HG02870 (cell line): ENCODE measurements at regions not wholly inside any gene's neighbourhood (a gene's known extent, or its start where the extent isn't known, plus 50 kb on each side); places are given as distances from the start of the nearest gene placed in this dataset.

Source experiments
- ATAC-seq: cut with Tn5 transposase; IDR thresholded peaks from one replicate; pipeline ENCODE4 v1.9.1; 2021; ENCODE audit warnings: mild to moderate bottlenecking, moderate library complexity; ENCODE audit not compliant: unreplicated experiment

- ATAC-seq = no peak
Measured at GRCh38 chr6:109315341-109316110, 66.7 kb downstream of the CD164 start.

- no peak for ATAC-seq
Measured at GRCh38 chr6:109314313-109314712, 68.0 kb downstream of the CD164 start.

DNA sequence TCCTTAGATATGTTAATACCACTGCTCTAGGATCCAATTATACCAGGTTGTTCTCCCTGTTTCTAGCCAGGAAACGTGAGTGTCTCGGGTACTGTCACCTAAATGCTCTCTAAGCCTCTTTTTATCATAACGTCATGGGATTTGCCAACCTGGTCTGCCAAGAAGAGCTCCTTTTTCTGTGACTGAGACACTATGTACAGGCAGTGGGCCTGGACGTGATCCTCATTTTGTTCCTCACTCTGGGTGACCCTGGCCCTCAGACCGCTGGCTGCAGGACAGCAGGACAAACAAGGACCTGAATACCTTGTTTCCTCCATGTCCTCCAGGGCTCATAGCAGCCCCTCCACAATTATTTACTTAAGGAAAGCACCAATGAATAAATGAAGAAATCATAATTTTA lies 69.1 kb downstream of the CD164 start:
- ATAC-seq = no peak

DNA sequence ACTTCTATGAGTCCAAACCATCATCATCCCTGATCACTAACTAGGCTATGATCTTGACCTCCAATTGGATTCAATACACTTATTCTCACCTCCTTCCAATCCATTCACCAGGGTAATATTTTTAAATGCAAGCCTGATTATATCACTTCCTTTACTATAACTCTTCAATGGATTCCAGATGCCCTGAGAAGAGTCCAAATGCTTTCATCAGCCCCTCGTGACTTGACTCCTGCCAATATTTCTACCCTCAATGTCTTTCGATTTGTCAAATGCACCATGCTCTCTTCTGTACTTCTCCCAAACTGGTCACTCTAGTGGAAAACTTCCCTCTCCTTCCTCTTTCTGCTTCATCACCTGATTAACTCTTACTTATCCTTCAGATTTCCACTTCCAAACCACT lies 70.8 kb downstream of the CD164 start:
- ATAC-seq = no peak

GRCh38 chr6:109309917-109310316 lies 72.3 kb downstream of the CD164 start:
- ATAC-seq = no peak

DNA sequence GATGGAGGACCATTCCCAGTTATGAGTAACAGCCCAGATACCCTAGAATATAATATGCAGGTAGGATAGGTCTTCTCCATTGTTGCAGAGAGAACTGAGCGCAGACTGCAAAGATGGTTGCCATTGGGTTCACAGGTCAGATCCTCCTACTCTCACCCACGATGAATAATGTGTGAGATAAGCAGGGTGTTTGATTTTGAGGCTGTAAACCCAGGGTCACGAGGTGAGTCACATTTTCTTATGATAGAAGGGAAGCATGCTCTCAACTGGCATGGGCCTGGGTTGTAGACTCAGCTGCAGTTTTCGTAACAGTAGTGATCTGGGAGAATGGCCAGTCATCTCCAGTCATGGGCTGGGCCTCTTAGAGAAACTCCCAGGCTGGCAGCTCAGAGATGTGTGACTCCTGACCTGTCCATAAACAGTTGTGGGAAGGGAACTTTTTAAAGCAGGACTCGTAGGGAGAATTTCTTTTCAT lies 74.2 kb downstream of the CD164 start:
- ATAC-seq = no peak

DNA sequence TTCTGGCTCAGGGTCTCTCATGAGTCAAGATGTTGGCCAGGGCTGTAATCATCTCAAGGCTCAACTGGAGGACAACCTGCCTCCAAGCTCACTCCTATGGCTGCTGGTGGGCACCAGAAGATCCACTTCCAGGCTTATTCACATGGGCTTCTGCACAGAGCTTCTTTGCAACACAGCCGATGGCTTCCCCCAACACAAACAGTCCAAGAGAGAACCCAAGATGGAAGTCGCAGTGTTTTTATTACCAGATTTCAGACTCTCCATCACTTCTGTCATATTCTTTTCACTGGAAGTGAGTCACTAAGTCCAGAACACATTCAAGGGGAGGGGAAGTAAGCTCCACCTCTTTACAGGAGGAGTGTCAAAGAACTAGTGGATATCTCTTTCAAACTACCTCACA lies 75.5 kb downstream of the CD164 start:
- no peak for ATAC-seq

- ATAC-seq = no peak
Measured at GRCh38 chr6:109305028-109305427, 77.2 kb downstream of the CD164 start.

- peak; percentile 63 for ATAC-seq
Measured at GRCh38 chr6:109304284-109305015, 77.8 kb downstream of the CD164 start.

DNA sequence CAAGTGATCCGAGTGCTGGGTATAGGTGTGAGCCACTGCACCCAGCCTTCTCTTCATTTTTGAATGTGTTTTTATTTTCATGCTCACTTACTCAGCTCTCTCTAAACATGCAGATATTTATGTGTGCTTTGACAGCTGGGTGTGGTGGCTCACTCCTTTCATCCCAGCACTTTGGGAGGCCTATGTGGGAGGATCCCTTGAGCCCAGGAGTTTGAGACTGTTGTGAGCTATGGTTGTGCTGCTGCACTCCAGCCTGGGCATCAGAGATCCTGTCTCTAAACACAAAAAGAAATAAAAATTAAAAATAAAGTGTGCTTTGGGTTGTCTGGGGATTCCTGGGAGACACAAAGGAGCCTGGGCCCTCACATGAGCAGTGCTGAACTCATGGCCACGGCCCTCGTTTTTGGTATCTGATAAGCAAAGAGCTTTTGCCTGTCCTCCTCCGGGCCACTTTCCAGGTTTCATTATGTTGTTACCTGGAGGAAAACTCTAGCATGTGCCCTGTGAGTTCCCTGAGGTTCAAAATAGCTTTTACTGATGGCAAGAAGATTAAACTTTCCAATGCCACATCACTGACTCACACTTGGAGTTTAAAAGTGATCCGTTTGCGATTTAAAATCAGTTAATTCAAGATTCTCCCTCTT lies 78.5 kb downstream of the CD164 start:
- ATAC-seq = no peak

- no peak for ATAC-seq
Measured at GRCh38 chr6:109303164-109303563, 79.1 kb downstream of the CD164 start.

DNA sequence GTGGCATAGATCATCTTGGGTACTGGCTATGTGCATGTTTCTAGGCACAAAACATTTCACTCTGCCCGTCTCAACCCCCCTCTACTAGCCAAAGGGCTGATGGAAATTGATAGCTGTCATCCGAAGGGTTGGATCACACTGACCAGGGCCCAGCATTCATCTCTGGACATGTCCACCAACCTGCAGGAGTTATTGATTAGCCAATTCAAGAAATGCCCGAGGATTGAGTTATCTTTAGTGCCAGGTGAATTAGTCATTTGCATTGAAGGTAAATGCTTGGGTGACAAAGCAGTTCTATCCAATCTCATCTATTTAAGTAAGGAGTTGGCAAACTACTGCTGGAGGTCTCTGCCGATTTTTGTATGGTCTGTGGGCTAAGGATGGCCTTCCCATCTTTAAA lies 80.1 kb downstream of the CD164 start:
- no peak for ATAC-seq

DNA sequence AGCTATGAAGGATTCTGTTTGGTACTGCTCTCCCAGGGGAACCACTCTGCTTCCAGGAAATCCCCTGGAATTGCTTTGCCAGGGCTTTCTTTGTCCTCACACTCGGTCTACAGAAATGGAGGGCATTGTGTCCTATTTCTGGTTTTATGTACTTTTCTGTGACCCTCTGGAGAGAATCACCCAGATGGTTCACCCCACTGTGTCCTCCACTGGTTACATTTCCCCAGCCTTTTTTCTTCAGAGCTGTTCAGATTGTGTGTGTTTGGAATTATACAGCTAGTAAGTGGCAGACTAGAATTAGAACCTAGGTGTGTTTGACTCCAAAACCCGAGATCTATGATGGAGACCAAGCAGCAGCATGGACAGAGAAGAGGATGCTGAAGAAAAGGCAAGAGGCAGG lies 80.8 kb downstream of the CD164 start:
- ATAC-seq = no peak

DNA sequence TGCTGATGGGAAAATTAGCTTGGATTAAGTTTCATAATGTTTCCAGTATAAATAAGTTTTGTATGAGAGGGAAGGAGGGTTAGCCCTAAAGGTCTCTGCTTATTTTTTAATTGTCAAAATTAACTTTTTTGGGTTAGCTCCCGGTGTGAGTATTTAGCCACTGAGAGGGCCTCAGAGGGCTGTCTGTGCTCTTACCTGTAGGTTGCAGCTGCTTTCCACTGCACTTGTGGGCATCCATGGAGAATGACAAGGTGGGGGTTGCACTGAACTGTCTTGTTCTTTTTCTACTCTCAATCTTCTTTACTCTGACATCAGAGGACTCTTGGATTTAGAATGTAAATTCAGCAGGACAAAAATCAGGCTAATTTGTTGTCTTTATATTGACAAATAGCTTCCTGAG lies 81.4 kb downstream of the CD164 start:
- ATAC-seq = no peak

GRCh38 chr6:109299776-109300564 lies 82.3 kb downstream of the CD164 start:
- no peak for ATAC-seq

- no peak for ATAC-seq
Measured at GRCh38 chr6:109299265-109299607, 83.0 kb downstream of the CD164 start.

GRCh38 chr6:109298605-109299264 lies 83.5 kb downstream of the CD164 start:
- no peak for ATAC-seq

- ATAC-seq = no peak
Measured at GRCh38 chr6:109297406-109298110, 84.7 kb downstream of the CD164 start.

GRCh38 chr6:109296971-109297372 lies 85.3 kb downstream of the CD164 start:
- no peak for ATAC-seq

GRCh38 chr6:109296452-109296851 lies 85.8 kb downstream of the CD164 start:
- ATAC-seq = no peak
